ENCODE measurements at regions not wholly inside any gene's neighbourhood (a gene's known extent, or its start where the extent isn't known, plus 50 kb on each side); places are given as distances from the start of the nearest gene placed in this dataset.

- no peak for TF ChIP-seq CTCF (IDR thresholded peaks at IDR 0.05; ENCODE audit: poor library complexity, severe bottlenecking)
- no peak for TF ChIP-seq EP300 (conservative IDR thresholded peaks at IDR 0.05; ENCODE audit: poor library complexity, severe bottlenecking)
- TF ChIP-seq SMC3 (conservative IDR thresholded peaks at IDR 0.05; ENCODE audit: poor library complexity): no peak
- no peak for TF ChIP-seq EZH2 (IDR thresholded peaks at IDR 0.05; ENCODE audit: borderline replicate concordance, insufficient read depth, low read length, poor library complexity, severe bottlenecking)
These were observed 209.0 kb upstream of the PRSS16 start for GRCh38 chr6:27038498-27038897.
